HEK293 (cell line): ENCODE measurements at regions not wholly inside any gene's neighbourhood (a gene's known extent, or its start where the extent isn't known, plus 50 kb on each side); places are given as distances from the start of the nearest gene placed in this dataset.

Experiments used
- ZBTB17 ChIP-seq: fragments of 450-650 bp; formaldehyde crosslinking; IDR thresholded peaks from 2 replicates; pipeline ENCODE4 v1.5.1; 2016; ENCODE audit warnings: missing biosample characterization, missing genetic modification characterization
- ZNF10 ChIP-seq: fragments of 450-650 bp; formaldehyde crosslinking; IDR thresholded peaks from 2 replicates; pipeline ENCODE4 v1.5.1; 2017; ENCODE audit warnings: missing biosample characterization, missing genetic modification characterization
- ZNF248 ChIP-seq: fragments of 450-650 bp; formaldehyde crosslinking; IDR thresholded peaks from 2 replicates; pipeline ENCODE4 v1.5.1; 2017; ENCODE audit warnings: missing biosample characterization, missing genetic modification characterization
- ZNF555 ChIP-seq: fragments of 450-650 bp; formaldehyde crosslinking; conservative IDR thresholded peaks from 2 replicates; pipeline ENCODE4 v1.5.1; 2017; ENCODE audit warnings: missing biosample characterization, mild to moderate bottlenecking, missing genetic modification characterization, inconsistent platforms
- TF ChIP-seq, protein P1 (sequence below): fragments of 450-650 bp; formaldehyde crosslinking; IDR thresholded peaks from 2 replicates; pipeline ENCODE4 v1.5.1; 2016; ENCODE audit warnings: missing biosample characterization, missing genetic modification characterization
- TF ChIP-seq, protein P2 (sequence below): fragments of 450-650 bp; formaldehyde crosslinking; IDR thresholded peaks from 2 replicates; pipeline ENCODE4 v1.5.1; 2016; ENCODE audit warnings: missing biosample characterization, missing genetic modification characterization
- TF ChIP-seq, protein P3 (sequence below): fragments of 450-650 bp; IDR thresholded peaks from 2 replicates; pipeline ENCODE4 v1.5.1; 2018; ENCODE audit warnings: missing biosample characterization, mild to moderate bottlenecking, missing genetic modification characterization

DNA sequence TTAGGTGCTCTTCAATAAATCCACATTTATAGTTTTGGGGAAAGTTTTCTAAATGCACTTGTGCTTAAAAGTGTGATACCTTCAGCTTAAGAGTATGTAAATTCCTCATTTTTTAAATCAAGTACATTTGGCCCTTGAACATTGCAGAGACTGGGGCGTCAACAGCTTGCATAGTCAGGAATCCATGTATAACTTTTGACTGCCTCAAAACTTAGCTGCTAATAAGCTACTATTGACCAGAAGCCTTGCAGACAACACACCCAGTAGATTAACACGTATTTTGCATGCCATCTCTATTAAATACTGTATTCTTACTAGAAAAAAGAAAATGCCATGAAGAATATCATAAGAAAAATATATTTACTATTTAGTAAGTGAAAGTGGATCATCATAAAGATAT, 1211.8 kb upstream of the ALCAM start:
- TF ChIP-seq, protein P1, sequence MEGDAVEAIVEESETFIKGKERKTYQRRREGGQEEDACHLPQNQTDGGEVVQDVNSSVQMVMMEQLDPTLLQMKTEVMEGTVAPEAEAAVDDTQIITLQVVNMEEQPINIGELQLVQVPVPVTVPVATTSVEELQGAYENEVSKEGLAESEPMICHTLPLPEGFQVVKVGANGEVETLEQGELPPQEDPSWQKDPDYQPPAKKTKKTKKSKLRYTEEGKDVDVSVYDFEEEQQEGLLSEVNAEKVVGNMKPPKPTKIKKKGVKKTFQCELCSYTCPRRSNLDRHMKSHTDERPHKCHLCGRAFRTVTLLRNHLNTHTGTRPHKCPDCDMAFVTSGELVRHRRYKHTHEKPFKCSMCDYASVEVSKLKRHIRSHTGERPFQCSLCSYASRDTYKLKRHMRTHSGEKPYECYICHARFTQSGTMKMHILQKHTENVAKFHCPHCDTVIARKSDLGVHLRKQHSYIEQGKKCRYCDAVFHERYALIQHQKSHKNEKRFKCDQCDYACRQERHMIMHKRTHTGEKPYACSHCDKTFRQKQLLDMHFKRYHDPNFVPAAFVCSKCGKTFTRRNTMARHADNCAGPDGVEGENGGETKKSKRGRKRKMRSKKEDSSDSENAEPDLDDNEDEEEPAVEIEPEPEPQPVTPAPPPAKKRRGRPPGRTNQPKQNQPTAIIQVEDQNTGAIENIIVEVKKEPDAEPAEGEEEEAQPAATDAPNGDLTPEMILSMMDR, result no peak
- TF ChIP-seq ZNF555 (tag by site-specific recombination) (no peak), ZBTB17 (tag by site-specific recombination) (no peak), ZNF10 (tag by site-specific recombination) (no peak), ZNF248 (tag by site-specific recombination) (no peak)
- TF ChIP-seq, protein P2, sequence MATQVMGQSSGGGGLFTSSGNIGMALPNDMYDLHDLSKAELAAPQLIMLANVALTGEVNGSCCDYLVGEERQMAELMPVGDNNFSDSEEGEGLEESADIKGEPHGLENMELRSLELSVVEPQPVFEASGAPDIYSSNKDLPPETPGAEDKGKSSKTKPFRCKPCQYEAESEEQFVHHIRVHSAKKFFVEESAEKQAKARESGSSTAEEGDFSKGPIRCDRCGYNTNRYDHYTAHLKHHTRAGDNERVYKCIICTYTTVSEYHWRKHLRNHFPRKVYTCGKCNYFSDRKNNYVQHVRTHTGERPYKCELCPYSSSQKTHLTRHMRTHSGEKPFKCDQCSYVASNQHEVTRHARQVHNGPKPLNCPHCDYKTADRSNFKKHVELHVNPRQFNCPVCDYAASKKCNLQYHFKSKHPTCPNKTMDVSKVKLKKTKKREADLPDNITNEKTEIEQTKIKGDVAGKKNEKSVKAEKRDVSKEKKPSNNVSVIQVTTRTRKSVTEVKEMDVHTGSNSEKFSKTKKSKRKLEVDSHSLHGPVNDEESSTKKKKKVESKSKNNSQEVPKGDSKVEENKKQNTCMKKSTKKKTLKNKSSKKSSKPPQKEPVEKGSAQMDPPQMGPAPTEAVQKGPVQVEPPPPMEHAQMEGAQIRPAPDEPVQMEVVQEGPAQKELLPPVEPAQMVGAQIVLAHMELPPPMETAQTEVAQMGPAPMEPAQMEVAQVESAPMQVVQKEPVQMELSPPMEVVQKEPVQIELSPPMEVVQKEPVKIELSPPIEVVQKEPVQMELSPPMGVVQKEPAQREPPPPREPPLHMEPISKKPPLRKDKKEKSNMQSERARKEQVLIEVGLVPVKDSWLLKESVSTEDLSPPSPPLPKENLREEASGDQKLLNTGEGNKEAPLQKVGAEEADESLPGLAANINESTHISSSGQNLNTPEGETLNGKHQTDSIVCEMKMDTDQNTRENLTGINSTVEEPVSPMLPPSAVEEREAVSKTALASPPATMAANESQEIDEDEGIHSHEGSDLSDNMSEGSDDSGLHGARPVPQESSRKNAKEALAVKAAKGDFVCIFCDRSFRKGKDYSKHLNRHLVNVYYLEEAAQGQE (tag by site-specific recombination), result no peak
- TF ChIP-seq, protein P3, sequence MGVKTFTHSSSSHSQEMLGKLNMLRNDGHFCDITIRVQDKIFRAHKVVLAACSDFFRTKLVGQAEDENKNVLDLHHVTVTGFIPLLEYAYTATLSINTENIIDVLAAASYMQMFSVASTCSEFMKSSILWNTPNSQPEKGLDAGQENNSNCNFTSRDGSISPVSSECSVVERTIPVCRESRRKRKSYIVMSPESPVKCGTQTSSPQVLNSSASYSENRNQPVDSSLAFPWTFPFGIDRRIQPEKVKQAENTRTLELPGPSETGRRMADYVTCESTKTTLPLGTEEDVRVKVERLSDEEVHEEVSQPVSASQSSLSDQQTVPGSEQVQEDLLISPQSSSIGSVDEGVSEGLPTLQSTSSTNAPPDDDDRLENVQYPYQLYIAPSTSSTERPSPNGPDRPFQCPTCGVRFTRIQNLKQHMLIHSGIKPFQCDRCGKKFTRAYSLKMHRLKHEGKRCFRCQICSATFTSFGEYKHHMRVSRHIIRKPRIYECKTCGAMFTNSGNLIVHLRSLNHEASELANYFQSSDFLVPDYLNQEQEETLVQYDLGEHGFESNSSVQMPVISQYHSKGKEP (tag by site-specific recombination), result no peak
